Stomach smooth muscle (tissue), 2 donors: ENCODE measurements at regions not wholly inside any gene's neighbourhood (a gene's known extent, or its start where the extent isn't known, plus 50 kb on each side); places are given as distances from the start of the nearest gene placed in this dataset.

Experiments
- H3K27ac ChIP-seq: one replicate; pipeline ENCODE4 v1.7.0; 2013; ENCODE audit warnings: mild to moderate bottlenecking, low read length, inconsistent platforms
- H3K27me3 ChIP-seq, 2 donors: one replicate each; pipeline ENCODE4 v1.7.0; 2013; ENCODE audit warnings: low read length in 2 of 2; ENCODE audit not compliant: insufficient read depth in 2 of 2, control insufficient read depth in 1 of 2
- H3K36me3 ChIP-seq, 2 donors: one replicate each; pipeline ENCODE4 v1.7.0; 2013; ENCODE audit warnings: low read length in 2 of 2; ENCODE audit not compliant: control insufficient read depth in 2 of 2, insufficient read depth in 2 of 2
- H3K4me1 ChIP-seq: one replicate; pipeline ENCODE4 v1.7.0; 2013; ENCODE audit warnings: low read length; ENCODE audit not compliant: control insufficient read depth, insufficient read depth
- H3K4me3 ChIP-seq, 2 donors: one replicate each; pipeline ENCODE4 v1.7.0; 2013; ENCODE audit warnings: low read length in 2 of 2
- H3K9ac ChIP-seq, 2 donors: one replicate each; pipeline ENCODE4 v1.7.0; 2013; ENCODE audit warnings: low read length in 2 of 2, mild to moderate bottlenecking in 1 of 2
- H3K9me3 ChIP-seq, 2 donors: one replicate each; pipeline ENCODE4 v1.7.0; 2013; ENCODE audit warnings: low read length in 2 of 2; ENCODE audit not compliant: control insufficient read depth in 2 of 2
- donor health status: healthy.
- donor health status: Pancreatic carcinoma.

- Histone ChIP-seq H3K9me3 (no peaks in the 10 kb centered on the region), H3K36me3 (no peaks in the 10 kb centered on the region), H3K4me3 (no peak overlapping the region), H3K27ac (no peak overlapping the region), H3K4me1 (no peaks in the 10 kb centered on the region), H3K27me3 (peaks cover 0 to 12% of the 10 kb centered on the region in 2 donors), H3K9ac (no peak overlapping the region)
These were observed 127.1 kb downstream of the CHST1 start for GRCh38 chr11:45538363-45538762.

- Histone ChIP-seq H3K27me3 (peaks cover 5 to 11% of the 10 kb centered on the region in 2 donors), H3K36me3 (no peaks in the 10 kb centered on the region), H3K4me3 (no peak overlapping the region), H3K9ac (no peak overlapping the region), H3K27ac (no peak overlapping the region), H3K9me3 (no peaks in the 10 kb centered on the region), H3K4me1 (no peaks in the 10 kb centered on the region)
These were observed 127.8 kb downstream of the CHST1 start for GRCh38 chr11:45537614-45538013.

GRCh38 chr11:45535033-45535432, 130.4 kb downstream of the CHST1 start:
- H3K27ac ChIP-seq: no peak overlapping the region
- H3K4me1 ChIP-seq: no peaks in the 10 kb centered on the region
- no peak overlapping the region for H3K9ac ChIP-seq
- no peak overlapping the region for H3K4me3 ChIP-seq
- peaks cover 5 to 13% of the 10 kb centered on the region in 2 donors for H3K27me3 ChIP-seq
- peaks cover 0 to 2% of the 10 kb centered on the region in 2 donors for H3K9me3 ChIP-seq
- no peaks in the 10 kb centered on the region for H3K36me3 ChIP-seq

- H3K27me3 ChIP-seq: peaks cover 5 to 13% of the 10 kb centered on the region in 2 donors
- H3K36me3 ChIP-seq: no peaks in the 10 kb centered on the region
- H3K9me3 ChIP-seq: peaks cover 0 to 2% of the 10 kb centered on the region in 2 donors
- H3K4me1 ChIP-seq: no peaks in the 10 kb centered on the region
- no peak overlapping the region for H3K9ac ChIP-seq
- H3K27ac ChIP-seq: no peak overlapping the region
- H3K4me3 ChIP-seq: no peak overlapping the region
These were observed 131.3 kb downstream of the CHST1 start for GRCh38 chr11:45534132-45534531.

GRCh38 chr11:45532546-45532945, 132.9 kb downstream of the CHST1 start:
- Histone ChIP-seq H3K36me3 (no peaks in the 10 kb centered on the region), H3K4me1 (no peaks in the 10 kb centered on the region), H3K4me3 (no peak overlapping the region), H3K27me3 (peaks cover 5 to 12% of the 10 kb centered on the region in 2 donors), H3K27ac (no peak overlapping the region), H3K9me3 (peaks cover 0 to 2% of the 10 kb centered on the region in 2 donors), H3K9ac (no peak overlapping the region)

GRCh38 chr11:45530776-45531175, 134.6 kb downstream of the CHST1 start:
- no peak overlapping the region for H3K27ac ChIP-seq
- no peaks in the 10 kb centered on the region for H3K4me1 ChIP-seq
- peaks cover 5 to 13% of the 10 kb centered on the region in 2 donors for H3K27me3 ChIP-seq
- H3K9ac ChIP-seq: no peak overlapping the region
- H3K36me3 ChIP-seq: no peaks in the 10 kb centered on the region
- H3K4me3 ChIP-seq: no peak overlapping the region
- peaks cover 0 to 2% of the 10 kb centered on the region in 2 donors for H3K9me3 ChIP-seq

GRCh38 chr11:45530111-45530510, 135.3 kb downstream of the CHST1 start:
- no peaks in the 10 kb centered on the region for H3K36me3 ChIP-seq
- H3K27ac ChIP-seq: no peak overlapping the region
- H3K4me3 ChIP-seq: no peak overlapping the region
- H3K9ac ChIP-seq: no peak overlapping the region
- H3K9me3 ChIP-seq: peaks cover 0 to 2% of the 10 kb centered on the region in 2 donors
- no peaks in the 10 kb centered on the region for H3K4me1 ChIP-seq
- peaks cover 5 to 13% of the 10 kb centered on the region in 2 donors for H3K27me3 ChIP-seq

- peaks cover 5 to 11% of the 10 kb centered on the region in 2 donors for H3K27me3 ChIP-seq
- H3K27ac ChIP-seq: no peak overlapping the region
- no peaks in the 10 kb centered on the region for H3K36me3 ChIP-seq
- no peak overlapping the region for H3K4me3 ChIP-seq
- no peaks in the 10 kb centered on the region for H3K4me1 ChIP-seq
- H3K9ac ChIP-seq: no peak overlapping the region
- peaks cover 0 to 2% of the 10 kb centered on the region in 2 donors for H3K9me3 ChIP-seq
These were observed 137.0 kb downstream of the CHST1 start for GRCh38 chr11:45528435-45528834.

- no peak overlapping the region for H3K9ac ChIP-seq
- peaks cover 3 to 14% of the 10 kb centered on the region in 2 donors for H3K27me3 ChIP-seq
- no peaks in the 10 kb centered on the region for H3K4me1 ChIP-seq
- no peaks in the 10 kb centered on the region for H3K36me3 ChIP-seq
- H3K27ac ChIP-seq: no peak overlapping the region
- H3K9me3 ChIP-seq: peaks cover 2 to 3% of the 10 kb centered on the region in 2 donors
- no peak overlapping the region for H3K4me3 ChIP-seq
These were observed 137.5 kb downstream of the CHST1 start for GRCh38 chr11:45527898-45528297.

GRCh38 chr11:45525393-45525792, 140.0 kb downstream of the CHST1 start:
- H3K4me1 ChIP-seq: no peaks in the 10 kb centered on the region
- H3K27me3 ChIP-seq: peaks cover 0 to 7% of the 10 kb centered on the region in 2 donors
- H3K9me3 ChIP-seq: peaks cover 2 to 8% of the 10 kb centered on the region in 2 donors
- no peaks in the 10 kb centered on the region for H3K36me3 ChIP-seq
- no peak overlapping the region for H3K27ac ChIP-seq
- H3K9ac ChIP-seq: no peak overlapping the region
- no peak overlapping the region for H3K4me3 ChIP-seq

GRCh38 chr11:45523760-45524159, 141.7 kb downstream of the CHST1 start:
- Histone ChIP-seq H3K27ac (no peak overlapping the region), H3K27me3 (peaks cover 0 to 9% of the 10 kb centered on the region in 2 donors), H3K4me3 (no peak overlapping the region), H3K36me3 (no peaks in the 10 kb centered on the region), H3K9ac (no peak overlapping the region), H3K9me3 (peaks cover 0 to 8% of the 10 kb centered on the region in 2 donors), H3K4me1 (no peaks in the 10 kb centered on the region)
